NCI-H1436 treated with DMSO at 0.1 percent for 48 hours (cell line): ENCODE measurements at regions not wholly inside any gene's neighbourhood (a gene's known extent, or its start where the extent isn't known, plus 50 kb on each side); places are given as distances from the start of the nearest gene placed in this dataset.

Experiments
- DNase-seq: peaks from one replicate; lab custom pipeline; 2025; lab: John Stamatoyannopoulos, UW

GRCh38 chr3:193754719-193755118 lies 161.7 kb downstream of the OPA1 start:
- DNase-seq: no peak

DNA sequence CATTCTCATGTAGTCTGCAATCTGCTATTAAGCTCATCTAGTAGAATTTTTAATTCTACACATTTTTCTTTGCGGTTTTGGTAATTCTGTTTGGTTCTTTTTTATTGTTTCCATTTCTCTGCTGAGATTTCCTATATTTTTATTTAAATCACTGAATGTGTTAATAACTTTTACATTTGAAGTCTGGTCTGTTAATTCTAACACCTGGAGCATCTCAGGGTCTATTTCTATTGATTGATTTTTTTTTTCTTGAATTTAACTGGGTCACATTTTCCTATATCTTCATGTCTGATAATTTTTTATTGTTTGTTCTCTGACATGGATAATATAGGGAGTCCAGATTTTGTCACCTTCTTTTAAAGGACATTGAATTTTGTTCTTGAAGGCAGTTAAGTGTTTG lies 163.5 kb downstream of the OPA1 start:
- DNase-seq: no peak

GRCh38 chr3:193757457-193757856 lies 164.4 kb downstream of the OPA1 start:
- DNase-seq: no peak

DNA sequence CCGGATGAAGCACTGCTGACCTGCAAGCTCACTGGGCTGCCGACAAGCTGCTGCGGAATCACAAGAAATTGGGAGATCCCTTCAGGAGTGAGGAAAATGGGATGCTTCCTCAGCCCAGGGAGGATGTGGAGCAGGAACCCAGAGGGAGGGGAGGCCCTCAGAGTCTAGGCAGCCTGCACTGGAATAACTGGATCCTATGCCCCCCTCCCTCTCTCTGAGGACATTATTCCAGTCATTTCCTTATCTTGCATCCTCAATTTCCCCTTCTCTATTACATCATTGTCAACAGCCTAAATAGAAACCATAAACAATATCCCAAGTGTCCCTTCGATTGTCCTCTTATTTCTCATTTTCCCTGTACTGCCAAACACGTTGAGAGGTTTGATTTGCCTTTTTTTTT lies 169.0 kb downstream of the OPA1 start:
- DNase-seq: no peak

GRCh38 chr3:193762657-193763056 lies 169.6 kb downstream of the OPA1 start:
- no peak for DNase-seq

DNA sequence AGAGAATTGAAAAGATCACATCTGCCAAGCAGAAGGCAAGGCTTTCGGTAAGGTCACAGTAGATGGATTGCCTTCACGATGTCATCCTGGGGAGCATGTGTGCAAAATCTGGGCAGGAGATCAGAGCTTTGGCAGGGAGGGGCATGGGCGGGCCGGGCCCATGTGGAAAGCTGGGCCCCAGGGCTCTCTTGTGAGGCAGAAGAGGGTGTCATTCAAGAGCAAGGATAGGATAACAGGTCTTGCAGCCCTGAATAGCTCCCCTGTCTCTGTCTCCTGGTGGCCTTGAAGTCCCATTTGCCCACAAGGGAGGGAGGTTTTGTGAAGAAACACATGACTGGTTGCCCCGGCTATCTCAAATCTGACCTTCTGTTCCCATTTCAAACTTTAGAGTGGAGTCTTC lies 172.0 kb downstream of the OPA1 start:
- DNase-seq: no peak

DNA sequence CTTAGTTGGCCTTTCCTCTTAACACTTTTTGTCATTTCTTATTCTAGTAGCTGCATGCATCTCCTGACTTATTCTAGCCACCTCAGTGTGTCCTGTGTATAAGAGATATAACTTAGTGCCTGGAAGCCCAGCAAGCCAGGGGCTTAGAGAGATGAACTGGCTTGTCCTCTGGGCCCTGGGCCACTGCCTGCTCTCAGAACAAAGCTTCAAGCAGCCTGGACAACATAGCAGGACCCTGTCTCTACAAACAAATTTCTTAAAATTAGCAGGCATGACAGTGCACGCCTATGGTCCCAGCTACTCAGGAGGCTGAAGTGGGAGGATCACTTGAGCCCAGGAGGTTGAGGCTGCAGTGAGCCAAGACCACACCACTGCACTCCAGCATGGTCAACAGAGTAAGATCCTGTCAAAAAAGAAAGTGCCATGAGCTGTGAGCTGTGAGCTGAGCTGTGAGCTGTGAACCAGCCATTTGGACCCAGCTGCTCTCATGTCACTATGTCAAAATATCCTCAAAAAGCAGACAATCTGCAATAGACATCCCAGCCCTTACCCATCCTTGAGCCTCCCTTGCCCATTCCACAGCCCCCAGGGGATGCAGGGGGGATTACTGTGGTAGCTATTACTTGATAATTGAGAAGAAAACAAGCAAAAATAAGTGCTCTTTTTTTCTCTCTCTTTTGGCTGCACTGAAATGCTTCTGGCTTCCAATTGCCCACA lies 174.5 kb downstream of the OPA1 start:
- no peak for DNase-seq

DNA sequence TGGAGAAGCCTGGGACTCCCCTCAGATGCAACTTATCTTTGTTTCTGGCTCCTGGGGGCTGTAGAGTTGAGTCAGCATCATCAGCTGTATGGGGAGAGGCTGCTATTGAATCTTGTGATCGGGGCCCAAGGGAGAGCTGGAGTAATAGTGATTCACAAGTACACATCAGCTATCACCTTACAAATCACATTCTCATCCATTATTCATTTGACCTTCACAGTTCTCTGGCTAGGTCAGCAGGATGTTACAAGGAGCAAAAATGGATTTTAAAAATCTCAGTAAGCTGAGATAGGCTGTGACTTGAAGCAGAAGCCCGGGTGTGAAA lies 175.0 kb downstream of the OPA1 start:
- peak; percentile 56 for DNase-seq

DNA sequence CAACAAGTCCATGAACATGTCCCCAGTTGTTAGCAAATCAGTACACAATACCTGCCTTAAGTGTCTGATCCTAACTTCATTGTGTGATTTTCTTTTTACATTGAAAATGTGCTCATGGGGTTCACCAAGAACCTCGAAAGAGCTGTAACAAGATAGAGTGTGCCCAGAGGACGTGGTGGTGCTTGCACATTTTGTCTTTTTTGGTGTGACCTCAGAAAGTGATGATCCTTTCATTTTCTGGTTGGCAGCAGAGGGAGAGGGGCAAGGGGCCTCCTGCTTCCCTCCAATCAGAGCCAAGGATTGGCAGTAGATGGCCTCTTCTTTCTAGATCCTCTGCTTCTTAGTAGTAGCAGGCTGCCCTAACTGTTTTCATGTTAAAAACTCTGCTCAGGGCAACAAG lies 176.4 kb downstream of the OPA1 start:
- no peak for DNase-seq

DNA sequence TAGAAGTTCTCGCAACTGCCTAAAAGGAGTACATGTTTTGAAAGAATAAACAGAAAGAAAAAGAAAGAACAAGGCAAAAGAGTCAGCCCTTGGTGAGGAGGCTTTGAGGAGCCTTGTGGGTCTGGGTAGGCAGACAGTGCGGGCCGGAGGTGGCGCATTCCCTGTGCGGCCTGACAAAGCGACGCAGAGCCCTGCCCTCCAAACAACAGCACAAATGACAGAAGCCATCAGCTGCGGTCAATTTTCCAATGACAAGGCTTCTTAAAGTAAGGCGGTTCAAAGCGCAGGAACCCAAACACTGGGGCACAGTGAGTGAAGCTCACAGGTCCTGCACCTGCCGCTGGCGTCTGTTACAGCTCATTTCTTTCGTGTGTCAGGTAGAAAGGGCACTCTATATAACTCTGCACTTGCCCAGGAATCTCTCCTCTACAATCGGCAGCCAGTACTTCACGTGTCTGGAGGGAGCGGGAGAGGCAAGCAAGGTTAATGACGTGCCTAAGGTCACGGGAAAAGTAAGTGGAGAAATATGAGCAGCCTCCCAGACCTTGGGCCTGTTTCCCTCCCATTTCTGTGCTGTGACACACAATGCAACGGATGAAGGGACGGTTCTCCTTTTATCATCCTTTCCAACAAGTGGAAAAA lies 178.1 kb downstream of the OPA1 start:
- no peak for DNase-seq

- DNase-seq: no peak
These were observed 178.8 kb downstream of the OPA1 start for GRCh38 chr3:193771653-193772421.

- no peak for DNase-seq
These were observed 179.4 kb downstream of the OPA1 start for GRCh38 chr3:193772422-193772763.

DNA sequence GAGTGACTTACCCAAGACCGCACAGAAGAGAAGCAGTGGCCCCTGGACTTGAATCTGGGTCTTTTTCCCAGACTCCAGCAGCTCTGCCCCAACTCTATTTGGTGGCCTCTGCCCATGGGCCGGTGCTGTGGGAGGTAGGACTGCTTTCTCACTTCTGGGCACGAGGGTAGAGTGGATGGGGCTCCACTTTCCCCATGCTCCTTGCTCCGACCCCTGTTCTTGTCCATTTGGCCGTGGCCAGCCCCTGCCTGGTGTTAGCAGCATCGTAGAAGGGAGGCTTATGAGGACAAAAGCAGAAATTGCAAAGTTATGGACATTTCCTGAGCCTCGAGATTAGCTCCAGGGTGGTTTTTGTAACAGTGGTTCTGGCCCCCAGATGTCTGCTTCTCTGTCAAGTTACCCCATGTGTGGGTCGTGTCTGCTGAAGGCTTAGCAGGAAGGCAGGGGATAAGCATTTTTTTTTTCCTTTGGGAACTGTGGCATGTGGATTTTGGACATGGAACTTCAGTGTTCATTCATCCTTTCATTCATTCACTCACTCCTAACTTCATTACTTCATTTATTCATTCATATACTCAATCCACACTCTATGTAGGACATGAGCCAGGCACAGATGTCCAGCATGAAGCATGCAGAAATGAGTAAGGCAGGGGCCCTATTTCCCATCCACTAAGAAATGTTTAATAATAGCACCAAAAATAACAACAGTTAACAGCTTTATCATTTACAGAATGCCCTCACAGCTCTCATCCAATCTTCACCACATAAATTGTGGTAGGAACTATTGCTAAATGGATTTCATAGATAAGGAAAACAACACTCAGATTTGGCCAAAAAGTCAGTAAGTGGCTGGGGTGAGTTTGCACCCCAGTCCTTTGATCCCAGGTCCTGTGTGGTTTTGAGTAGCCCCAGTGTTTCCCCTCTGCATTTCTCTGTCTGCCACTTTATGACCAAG lies 180.5 kb downstream of the OPA1 start:
- no peak for DNase-seq

DNA sequence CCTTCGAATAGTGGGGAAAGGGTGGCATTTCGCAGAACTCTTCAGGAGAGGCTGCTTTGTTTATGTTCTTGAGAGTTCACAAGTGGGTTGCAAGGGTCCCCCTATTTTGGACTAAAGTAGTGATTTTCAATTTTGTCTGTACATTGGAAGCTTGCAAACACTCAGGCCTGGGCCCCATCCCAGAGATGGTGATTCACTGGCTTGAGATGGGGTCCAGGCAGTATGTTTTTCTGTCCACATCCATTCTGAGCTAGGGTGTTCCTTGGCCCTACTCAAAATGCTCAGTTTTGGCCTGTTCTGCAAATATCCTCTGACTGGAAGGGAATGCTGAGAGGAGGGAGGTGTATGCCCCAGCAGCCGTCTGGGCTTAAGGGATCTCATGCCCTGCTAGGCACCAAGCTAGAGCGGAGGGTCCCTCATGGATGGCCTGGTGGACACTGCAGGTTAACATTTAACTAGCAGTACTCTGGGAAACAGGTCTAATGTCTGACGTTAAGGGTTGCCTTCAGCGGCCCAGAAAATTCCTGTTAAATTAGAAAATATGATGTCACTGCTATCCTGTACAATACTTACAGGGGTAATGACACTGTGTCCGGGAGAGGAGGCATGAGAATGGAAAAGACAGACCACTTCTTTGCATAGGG lies 181.4 kb downstream of the OPA1 start:
- no peak for DNase-seq

- no peak for DNase-seq
These were observed 181.9 kb downstream of the OPA1 start for GRCh38 chr3:193774916-193775285.

GRCh38 chr3:193775421-193776077 lies 182.5 kb downstream of the OPA1 start:
- no peak for DNase-seq

DNA sequence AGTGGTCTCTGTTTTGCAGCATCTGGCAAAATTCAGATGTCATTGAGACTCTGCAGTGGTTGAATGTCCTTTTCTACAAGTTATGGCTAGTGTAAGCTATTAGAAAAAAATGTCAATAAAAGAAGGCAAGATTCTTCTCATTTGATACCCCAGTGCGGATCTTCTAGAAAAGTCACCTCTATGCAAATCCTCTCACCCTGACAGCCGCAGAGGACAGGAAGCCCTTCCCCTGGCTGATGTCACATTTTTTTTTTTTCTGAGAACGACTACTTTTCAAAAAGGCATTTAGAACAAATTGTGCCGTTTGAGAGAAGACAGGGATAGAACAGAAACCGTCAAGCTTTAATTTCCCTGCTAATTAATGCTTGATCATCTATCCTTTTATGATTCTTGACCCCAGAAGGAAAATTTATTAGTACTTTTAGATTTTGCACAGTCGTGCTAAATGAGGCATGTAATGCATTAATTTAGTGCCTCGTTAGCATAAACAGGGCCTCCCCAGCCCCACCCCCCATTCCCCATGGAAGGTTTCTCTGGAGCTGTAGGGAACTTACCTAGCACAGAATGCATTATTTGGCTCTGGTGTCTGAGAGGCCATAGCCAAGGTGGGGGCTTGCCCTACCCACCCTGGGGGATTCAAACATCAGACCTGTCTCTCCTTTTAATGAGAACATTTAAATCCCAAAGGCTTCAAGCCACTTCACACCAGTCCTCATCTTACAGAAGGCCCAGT lies 183.8 kb downstream of the OPA1 start:
- no peak for DNase-seq

DNA sequence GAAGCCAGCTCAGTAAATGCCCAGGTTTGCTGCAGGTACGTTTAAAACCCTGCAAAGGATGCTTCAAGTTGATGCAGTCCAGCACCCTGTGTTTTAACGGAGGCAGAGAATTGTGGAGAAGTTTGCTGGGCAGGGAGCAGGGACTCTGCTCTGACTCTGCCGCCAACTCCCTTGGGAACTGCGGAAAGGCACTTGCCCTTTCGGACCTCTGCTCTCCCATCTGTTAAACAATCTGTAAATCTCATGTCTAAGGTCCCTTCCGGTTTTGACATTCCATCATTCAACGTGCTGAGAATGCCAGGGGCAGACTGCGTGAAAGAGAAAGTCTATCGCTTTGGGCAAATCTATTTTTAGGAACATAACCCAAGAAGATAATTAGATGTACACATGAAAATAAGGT lies 184.5 kb downstream of the OPA1 start:
- DNase-seq: no peak

- DNase-seq: no peak
These were observed 185.7 kb downstream of the OPA1 start for GRCh38 chr3:193778676-193779075.

DNA sequence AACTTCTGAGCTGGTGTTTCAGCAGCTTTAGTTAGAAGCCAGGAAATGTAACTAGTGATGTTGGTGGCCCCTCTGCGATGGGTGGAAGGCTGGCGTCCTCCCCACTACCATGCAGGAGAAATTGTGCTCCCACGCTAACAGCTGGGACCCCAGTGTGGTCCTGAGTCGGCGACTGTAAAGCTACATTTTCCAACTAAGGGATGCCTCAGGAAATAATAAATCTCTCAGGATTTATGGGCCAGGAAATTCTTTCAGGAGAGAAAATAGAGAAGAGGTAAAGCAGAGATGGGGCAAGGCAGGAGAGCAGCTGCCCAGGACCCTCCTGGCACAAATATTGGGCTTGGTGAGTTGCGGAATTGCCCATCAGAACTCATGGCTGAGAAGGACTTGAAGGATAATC lies 186.9 kb downstream of the OPA1 start:
- no peak for DNase-seq

GRCh38 chr3:193780397-193780796 lies 187.4 kb downstream of the OPA1 start:
- no peak for DNase-seq
